ENCODE measurements at regions not wholly inside any gene's neighbourhood (a gene's known extent, or its start where the extent isn't known, plus 50 kb on each side); places are given as distances from the start of the nearest gene placed in this dataset.

GRCh38 chr1:172959571-172959970 lies 91.2 kb downstream of the TNFSF18 start:
- no peak for DNase-seq

- DNase-seq: no peak
Measured at GRCh38 chr1:172960019-172960418, 90.7 kb downstream of the TNFSF18 start.

- no peak for DNase-seq
Measured at GRCh38 chr1:172960454-172961208, 90.1 kb downstream of the TNFSF18 start.

GRCh38 chr1:172964864-172965263 lies 85.9 kb downstream of the TNFSF18 start:
- DNase-seq: no peak

- no peak for DNase-seq
Measured at GRCh38 chr1:172966844-172967540, 83.7 kb downstream of the TNFSF18 start.

- DNase-seq: no peak
Measured at GRCh38 chr1:172967936-172968335, 82.8 kb downstream of the TNFSF18 start.

GRCh38 chr1:172969611-172970010 lies 81.1 kb downstream of the TNFSF18 start:
- no peak for DNase-seq

GRCh38 chr1:172970186-172970585 lies 80.6 kb downstream of the TNFSF18 start:
- DNase-seq: peak; percentile 42

- no peak for DNase-seq
Measured at GRCh38 chr1:172971241-172971640, 79.5 kb downstream of the TNFSF18 start.

- no peak for DNase-seq
Measured at GRCh38 chr1:172972258-172972657, 78.5 kb downstream of the TNFSF18 start.

- DNase-seq: no peak
Measured at GRCh38 chr1:172973424-172973823, 77.3 kb downstream of the TNFSF18 start.

GRCh38 chr1:172976222-172977041 lies 74.3 kb downstream of the TNFSF18 start:
- no peak for DNase-seq

GRCh38 chr1:172977296-172978017 lies 73.3 kb downstream of the TNFSF18 start:
- DNase-seq: no peak

GRCh38 chr1:172978595-172978994 lies 72.1 kb downstream of the TNFSF18 start:
- DNase-seq: no peak

GRCh38 chr1:172979828-172980227 lies 70.9 kb downstream of the TNFSF18 start:
- DNase-seq: no peak

- no peak for DNase-seq
Measured at GRCh38 chr1:172980456-172980855, 70.3 kb downstream of the TNFSF18 start.

GRCh38 chr1:172980971-172981370 lies 69.8 kb downstream of the TNFSF18 start:
- no peak for DNase-seq
